Gastrocnemius medialis (tissue), 4 donors: ENCODE measurements at regions not wholly inside any gene's neighbourhood (a gene's known extent, or its start where the extent isn't known, plus 50 kb on each side); places are given as distances from the start of the nearest gene placed in this dataset.

Source experiments
- CTCF ChIP-seq, 5 experiments: fragments of 450-650 bp in 3 of 5; fragments of 200-600 bp in 2 of 5; sonication (generic) in 2 of 5; IDR thresholded peaks in 4 of 5; conservative IDR thresholded peaks in 1 of 5; 1 replicate in 4 of 5; 2 replicates in 1 of 5; pipeline ENCODE4 v1.5.1; 2016 to 2019; ENCODE audit warnings: antibody characterized with exemption in 5 of 5, mild to moderate bottlenecking in 3 of 5, moderate library complexity in 3 of 5
- POLR2A ChIP-seq, 2 donors: fragments of 450-650 bp; IDR thresholded peaks; one replicate each; pipeline ENCODE4 v1.6.1; 2017; ENCODE audit warnings: antibody characterized with exemption in 2 of 2, mild to moderate bottlenecking in 2 of 2, moderate library complexity in 2 of 2

- no peak for TF ChIP-seq CTCF (IDR thresholded peaks at IDR 0.05 in 4 of 5, conservative IDR thresholded peaks at IDR 0.05 in 1 of 5)
- no peak for TF ChIP-seq POLR2A (IDR thresholded peaks at IDR 0.05)
Measured at GRCh38 chr18:78319264-78319663, 660.4 kb upstream of the SALL3 start.
